Esophagus squamous epithelium (tissue), 5 donors: ENCODE measurements at regions not wholly inside any gene's neighbourhood (a gene's known extent, or its start where the extent isn't known, plus 50 kb on each side); places are given as distances from the start of the nearest gene placed in this dataset.
"Not testable (repeated sequence)": the region's sequence is repeated elsewhere in the genome, so short reads cannot be mapped to it uniquely, and the experiment has no call there.

Source experiments
- DNase-seq: peaks from one replicate; lab custom pipeline; 2025; lab: John Stamatoyannopoulos, UW
- H3K27ac ChIP-seq, 4 donors: fragments of 200-600 bp; sonication (generic); one replicate each; pipeline ENCODE4 v1.5.1; 2016 to 2019; ENCODE audit warnings: mild to moderate bottlenecking in 1 of 4
- H3K27me3 ChIP-seq, 4 donors: fragments of 200-600 bp; sonication (generic); 1 replicate in 3 of 4; 2 replicates in 1 of 4; pipeline versions ENCODE4 v1.5.1 to v1.6.0; 2017 to 2021; ENCODE audit warnings: antibody characterized with exemption in 1 of 4
- H3K36me3 ChIP-seq, 3 donors: fragments of 200-600 bp; sonication (generic); one replicate each; pipeline ENCODE4 v1.5.1; 2016 to 2019
- H3K4me1 ChIP-seq, 3 donors: fragments of 200-600 bp; sonication (generic); one replicate each; pipeline ENCODE4 v1.5.1; 2017 to 2019
- H3K4me3 ChIP-seq, 4 donors: fragments of 200-600 bp; sonication (generic); 1 replicate in 3 of 4; 2 replicates in 1 of 4; pipeline ENCODE4 v1.5.1; 2016 to 2019; ENCODE audit warnings: mild to moderate bottlenecking in 2 of 4, moderate library complexity in 1 of 4
- H3K9me3 ChIP-seq, 3 donors: fragments of 200-600 bp; sonication (generic); one replicate each; pipeline ENCODE4 v1.5.1; 2016 to 2019
- CTCF ChIP-seq, 6 experiments: fragments of 450-650 bp in 4 of 6; fragments of 200-600 bp in 2 of 6; sonication (generic) in 2 of 6; IDR thresholded peaks; one replicate each; pipeline ENCODE4 v1.5.1; 2016 to 2019; ENCODE audit warnings: antibody characterized with exemption in 6 of 6, mild to moderate bottlenecking in 4 of 6, moderate library complexity in 4 of 6
- POLR2A ChIP-seq, 4 donors: fragments of 450-650 bp; IDR thresholded peaks; one replicate each; pipeline ENCODE4 v1.6.1; 2017; ENCODE audit warnings: antibody characterized with exemption in 4 of 4, mild to moderate bottlenecking in 4 of 4, moderate library complexity in 3 of 4
- WGBS, 2 donors: methylation state at CpG; one replicate each; pipeline ENCODE4 v1.1.5; 2018; 5-methylcytosine and 5-hydroxymethylcytosine counted together
- intact Hi-C: fragments of 100-400 bp; cut with DNase I; formaldehyde crosslinking; loops from one replicate; pipeline ENCODE4 v1.15.0; 2022
- donor health status: DM: yes; HTN: yes; CAD: no.

- Histone ChIP-seq H3K36me3 (no peaks in the 10 kb centered on the region), H3K27ac (no peak overlapping the region), H3K4me3 (no peak overlapping the region), H3K27me3 (no peaks in the 10 kb centered on the region), H3K4me1 (no peaks in the 10 kb centered on the region), H3K9me3 (peaks cover 0 to 11% (median 8%) of the 10 kb centered on the region in 3 donors)
- DNase-seq: no peak
- 71 to 72% methylated on average over 3 of the region's 3 CpGs for WGBS, 2 donors
- intact Hi-C loops: no loop called here
- no peak for TF ChIP-seq CTCF (IDR thresholded peaks at IDR 0.05)
- no peak for TF ChIP-seq POLR2A (IDR thresholded peaks at IDR 0.05)
Observed at GRCh38 chr1:222060210-222060916, 318.5 kb upstream of the DUSP10 start.

GRCh38 chr1:222058249-222058648 is 316.4 kb upstream of the DUSP10 start:
- intact Hi-C loops: no loop called here
- no peak for TF ChIP-seq CTCF (IDR thresholded peaks at IDR 0.05)
- no peak for TF ChIP-seq POLR2A (IDR thresholded peaks at IDR 0.05)
- 96 to 97% methylated on average over 2 of the region's 2 CpGs for WGBS, 2 donors
- DNase-seq: no peak
- H3K9me3 ChIP-seq: no peaks in the 10 kb centered on the region
- no peaks in the 10 kb centered on the region for H3K27me3 ChIP-seq
- H3K4me3 ChIP-seq: no peak overlapping the region
- no peaks in the 10 kb centered on the region for H3K36me3 ChIP-seq
- H3K27ac ChIP-seq: no peak overlapping the region
- no peaks in the 10 kb centered on the region for H3K4me1 ChIP-seq

DNA sequence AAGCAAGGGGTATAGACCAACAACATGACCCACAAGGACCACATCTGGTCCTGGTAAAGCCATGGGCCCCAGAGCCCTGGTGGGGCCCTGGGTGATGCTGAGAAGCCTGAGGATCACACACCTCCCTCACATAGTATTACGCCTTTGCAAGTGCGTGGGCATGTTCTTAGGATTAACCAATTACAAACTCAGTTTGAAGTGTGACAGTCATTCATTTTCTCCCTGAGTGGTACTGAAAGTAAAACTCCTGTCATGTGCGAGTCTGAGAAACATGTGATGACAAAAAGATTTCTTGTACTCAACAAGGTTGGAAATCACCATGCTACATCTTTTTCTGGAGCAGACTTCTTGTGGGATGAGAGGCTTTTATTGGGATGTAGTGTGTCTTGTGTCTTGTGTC is 315.3 kb upstream of the DUSP10 start:
- intact Hi-C loops: no loop called here
- H3K4me3 ChIP-seq: no peak overlapping the region
- no peak for DNase-seq
- no peaks in the 10 kb centered on the region for H3K27me3 ChIP-seq
- no peaks in the 10 kb centered on the region for H3K9me3 ChIP-seq
- no peaks in the 10 kb centered on the region for H3K4me1 ChIP-seq
- no peaks in the 10 kb centered on the region for H3K36me3 ChIP-seq
- H3K27ac ChIP-seq: no peak overlapping the region
- 75 to 93% methylated on average over 3 of the region's 3 CpGs for WGBS, 2 donors
- no peak for TF ChIP-seq CTCF (IDR thresholded peaks at IDR 0.05)
- TF ChIP-seq POLR2A (IDR thresholded peaks at IDR 0.05): no peak

DNA sequence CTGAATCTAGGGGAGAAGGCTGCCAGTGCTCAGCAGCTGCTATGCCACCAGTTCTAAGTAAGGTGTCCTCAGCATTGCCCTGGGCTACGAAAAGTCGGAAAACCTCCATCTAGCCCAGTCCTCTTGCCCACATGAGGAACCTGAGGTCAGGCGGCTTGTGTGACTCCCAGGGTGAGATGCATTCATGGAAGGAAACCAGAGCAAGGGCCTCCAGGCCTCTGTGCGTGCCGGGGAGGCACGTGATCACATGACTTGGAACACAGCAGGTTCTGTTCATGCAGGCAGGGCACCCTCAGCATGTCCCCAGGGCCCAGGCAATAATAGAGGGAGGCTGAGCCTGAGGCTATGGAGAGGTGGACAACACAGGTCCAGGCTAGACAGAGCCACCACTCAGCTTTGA is 312.5 kb upstream of the DUSP10 start:
- Histone ChIP-seq H3K4me1 (no peaks in the 10 kb centered on the region), H3K36me3 (no peaks in the 10 kb centered on the region), H3K27ac (no peak overlapping the region), H3K4me3 (no peak overlapping the region), H3K27me3 (no peaks in the 10 kb centered on the region), H3K9me3 (no peaks in the 10 kb centered on the region)
- WGBS, 2 donors: 100% methylated on average over 3 of the region's 6 CpGs; no CpG with 5 or more reads in 1 of the 2 donors
- TF ChIP-seq CTCF (IDR thresholded peaks at IDR 0.05) (no peak), POLR2A (IDR thresholded peaks at IDR 0.05) (no peak)
- intact Hi-C loops: no loop called here
- DNase-seq: no peak

DNA sequence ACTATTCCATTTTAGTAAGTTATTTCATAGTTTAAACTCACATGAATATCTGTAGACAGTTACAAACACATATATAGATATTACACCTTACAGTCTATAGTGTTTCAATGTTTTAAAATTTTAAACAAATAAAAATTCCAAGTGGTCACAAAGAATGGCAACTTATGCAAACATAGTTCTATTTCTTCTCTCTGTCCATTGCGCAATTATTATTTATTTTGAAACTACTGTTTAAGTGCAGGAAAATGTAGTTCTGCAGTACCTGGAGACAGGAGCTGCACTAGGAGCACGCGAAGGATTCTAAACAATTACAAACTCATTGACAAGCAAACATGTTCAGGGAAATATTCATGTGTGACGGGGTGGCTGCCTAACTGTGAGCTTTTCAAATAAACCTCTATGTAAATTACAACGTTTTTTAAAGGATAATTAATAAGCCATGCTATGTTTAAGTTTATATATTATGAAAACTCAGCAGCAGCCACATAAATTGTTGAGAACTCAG is 312.0 kb upstream of the DUSP10 start:
- Histone ChIP-seq H3K4me3 (no peak overlapping the region), H3K36me3 (no peaks in the 10 kb centered on the region), H3K27ac (no peak overlapping the region), H3K4me1 (no peaks in the 10 kb centered on the region), H3K9me3 (no peaks in the 10 kb centered on the region), H3K27me3 (no peaks in the 10 kb centered on the region)
- TF ChIP-seq POLR2A (IDR thresholded peaks at IDR 0.05): no peak
- no peak for TF ChIP-seq CTCF (IDR thresholded peaks at IDR 0.05)
- intact Hi-C loops: no loop called here
- 66 to 78% methylated on average over 5 of the region's 5 CpGs for WGBS, 2 donors
- no peak for DNase-seq

GRCh38 chr1:222051311-222051710 is 309.4 kb upstream of the DUSP10 start:
- H3K4me1 ChIP-seq, intact Hi-C loops, H3K27ac ChIP-seq, H3K9me3 ChIP-seq, H3K36me3 ChIP-seq, H3K27me3 ChIP-seq, H3K4me3 ChIP-seq, DNase-seq: not testable (repeated sequence)
- WGBS, 2 donors: 85 to 95% methylated on average over 1 of the region's 1 CpG

- H3K4me1 ChIP-seq, intact Hi-C loops, H3K36me3 ChIP-seq, H3K9me3 ChIP-seq, H3K4me3 ChIP-seq, H3K27me3 ChIP-seq, DNase-seq, H3K27ac ChIP-seq: not testable (repeated sequence)
- WGBS, 2 donors: no CpG with 5 or more reads among the region's 28 CpGs
Observed at GRCh38 chr1:222049661-222050060, 307.8 kb upstream of the DUSP10 start.
